Iris pigment epithelial cell (primary cell): ENCODE measurements at regions not wholly inside any gene's neighbourhood (a gene's known extent, or its start where the extent isn't known, plus 50 kb on each side); places are given as distances from the start of the nearest gene placed in this dataset.

ENCODE experiments used
- DNase-seq: peaks from one replicate; pipeline ENCODE4 v3.0.0-alpha.2; 2011; ENCODE audit warnings: low read depth

GRCh38 chr5:114657342-114658130, 295.7 kb downstream of the KCNN2 start:
- no peak for DNase-seq

GRCh38 chr5:114649878-114650277, 288.0 kb downstream of the KCNN2 start:
- DNase-seq = no peak

GRCh38 chr5:114648940-114649339, 287.1 kb downstream of the KCNN2 start:
- DNase-seq = no peak

- DNase-seq = no peak
These were observed 282.7 kb downstream of the KCNN2 start for GRCh38 chr5:114644576-114644975.

- no peak for DNase-seq
These were observed 274.4 kb downstream of the KCNN2 start for GRCh38 chr5:114636271-114636670.

GRCh38 chr5:114634967-114635901, 273.4 kb downstream of the KCNN2 start:
- DNase-seq = no peak

GRCh38 chr5:114634517-114634916, 272.6 kb downstream of the KCNN2 start:
- DNase-seq = no peak

- no peak for DNase-seq
These were observed 250.5 kb downstream of the KCNN2 start for GRCh38 chr5:114612406-114612805.

- no peak for DNase-seq
These were observed 219.3 kb downstream of the KCNN2 start for GRCh38 chr5:114581136-114581535.

GRCh38 chr5:114565871-114566270, 204.0 kb downstream of the KCNN2 start:
- DNase-seq = no peak

GRCh38 chr5:114565139-114565538, 203.3 kb downstream of the KCNN2 start:
- DNase-seq = no peak

- no peak for DNase-seq
These were observed 199.5 kb downstream of the KCNN2 start for GRCh38 chr5:114561415-114561814.
